HepG2 (cell line): ENCODE measurements at regions not wholly inside any gene's neighbourhood (a gene's known extent, or its start where the extent isn't known, plus 50 kb on each side); places are given as distances from the start of the nearest gene placed in this dataset.

Experiments used
- ATAC-seq: fragments of 200-7000 bp; cut with Tn5 transposase; 3 replicates; pipeline ENCODE4 v1.9.1; 2020; ENCODE audit warnings: mild to moderate bottlenecking, moderate library complexity
- BruUV-seq: library from RNA; stranded (reverse); fragments of 400-500 nt; replicated peaks from 2 replicates; lab custom pipeline; 2021; lab: Mats Ljungman, UMichigan
- CTCF ChIA-PET: fragments of 300-600 bp; formaldehyde crosslinking; extraction: SDS; loops from one replicate; lab custom pipeline; 2021; ENCODE audit warnings: low total read pairs, inconsistent platforms, low intra/inter-chr PET ratio; lab: Yijun Ruan, JAX
- POLR2A ChIA-PET: fragments of 350-600 bp; sonication (Branson Sonifier 250); formaldehyde crosslinking; loops from one replicate; lab custom pipeline; 2020; ENCODE audit warnings: antibody characterized with exemption, inconsistent platforms; lab: Yijun Ruan, JAX
- DNase-seq: peaks from one replicate; pipeline ENCODE4 v3.0.0-alpha.2; 2015; ENCODE audit warnings: low spot score
- FAIRE-seq: peaks from 3 replicates; lab custom pipeline; 2011; peaks lifted over from hg19 to GRCh38; lab: Jason Lieb, UNC
- H2AFZ ChIP-seq: one replicate; pipeline ENCODE4 v1.6.1; 2011; ENCODE audit warnings: low read length, inconsistent platforms
- H3K27ac ChIP-seq: fragments of 300-600 bp; 3 replicates; pipeline ENCODE4 v1.8.0; 2011; ENCODE audit warnings: mixed run types, mild to moderate bottlenecking, mixed read lengths, low read length, inconsistent platforms; ENCODE audit not compliant: insufficient read depth; ENCODE audit errors: extremely low read length
- H3K27me3 ChIP-seq, 2 experiments: fragments of 200-600 bp in 1 of 2; 2 replicates in 1 of 2; 3 replicates in 1 of 2; pipeline versions ENCODE4 v1.6.0 to v1.8.0; 2011; ENCODE audit warnings: low read length in 2 of 2, mild to moderate bottlenecking in 2 of 2, moderate library complexity in 2 of 2, inconsistent platforms in 1 of 2; ENCODE audit not compliant: insufficient read depth in 2 of 2, control insufficient read depth in 1 of 2
- H3K36me3 ChIP-seq, 2 experiments: fragments of 200-600 bp in 1 of 2; replicated peaks in 1 of 2; 2 replicates in 1 of 2; 3 replicates in 1 of 2; pipeline versions ENCODE4 v1.5.1 to v1.8.0; 2011; ENCODE audit warnings: low read length in 2 of 2, inconsistent platforms in 1 of 2; ENCODE audit not compliant: insufficient read depth in 2 of 2, control insufficient read depth in 1 of 2
- H3K4me1 ChIP-seq: 2 replicates; pipeline ENCODE4 v1.5.1; 2012; ENCODE audit warnings: low read length, inconsistent platforms; ENCODE audit not compliant: insufficient read depth
- H3K4me2 ChIP-seq: 2 replicates; pipeline ENCODE4 v1.6.0; 2011; ENCODE audit warnings: low read depth, low read length, inconsistent platforms
- H3K4me3 ChIP-seq, 3 experiments: fragments of 200-600 bp in 1 of 3; sonication (generic), shearing (Covaris generic) in 1 of 3; replicated peaks in 1 of 3; 2 replicates each; pipeline ENCODE4 v1.5.1; 2011 to 2016; ENCODE audit warnings: low read length in 3 of 3, inconsistent platforms in 2 of 3, low read depth in 2 of 3, mild to moderate bottlenecking in 2 of 3, control low read depth in 1 of 3, mixed read lengths in 1 of 3; ENCODE audit not compliant: insufficient read depth in 1 of 3
- H3K79me2 ChIP-seq: one replicate; pipeline ENCODE4 v1.6.1; 2011; ENCODE audit warnings: low read length, inconsistent platforms; ENCODE audit not compliant: insufficient read depth
- H3K9ac ChIP-seq: 2 replicates; pipeline ENCODE4 v1.6.0; 2011; ENCODE audit warnings: mild to moderate bottlenecking, low read depth, low read length, inconsistent platforms; ENCODE audit not compliant: insufficient read depth
- H3K9me3 ChIP-seq: 2 replicates; pipeline ENCODE4 v1.5.1; 2012; ENCODE audit warnings: mild to moderate bottlenecking, low read length
- H4K20me1 ChIP-seq: 2 replicates; pipeline ENCODE4 v1.6.0; 2011; ENCODE audit warnings: inconsistent platforms, mild to moderate bottlenecking, low read length, moderate library complexity; ENCODE audit not compliant: insufficient read depth
- ADNP ChIP-seq: sonication (generic); formaldehyde crosslinking; IDR thresholded peaks from 2 replicates; pipeline ENCODE4 v1.4.0; 2020; ENCODE audit warnings: missing genetic modification reagents
- ATAD3A ChIP-seq: sonication (generic); formaldehyde crosslinking; IDR thresholded peaks from 2 replicates; pipeline ENCODE4 v1.4.0; 2020; ENCODE audit warnings: missing genetic modification reagents
- HNF1B ChIP-seq: sonication (generic); formaldehyde crosslinking; IDR thresholded peaks from 2 replicates; pipeline ENCODE4 v1.5.1; 2020; ENCODE audit warnings: mild to moderate bottlenecking, moderate library complexity, missing genetic modification reagents
- RARA ChIP-seq: IDR thresholded peaks from 2 replicates; pipeline ENCODE4 v1.6.1; 2016; ENCODE audit warnings: missing genetic modification reagents, missing compliant biosample characterization
- TCF7 ChIP-seq: sonication (generic); IDR thresholded peaks from 2 replicates; pipeline ENCODE4 v1.6.1; 2016; ENCODE audit warnings: antibody characterized with exemption, low read depth
- ZBTB43 ChIP-seq: sonication (generic); formaldehyde crosslinking; conservative IDR thresholded peaks from 2 replicates; pipeline ENCODE4 v1.4.0; 2020; ENCODE audit warnings: missing genetic modification reagents
- ZNF260 ChIP-seq: sonication (generic); formaldehyde crosslinking; IDR thresholded peaks from 2 replicates; pipeline ENCODE4 v1.4.0; 2020; ENCODE audit warnings: missing genetic modification reagents, low read depth, mild to moderate bottlenecking, borderline replicate concordance
- ZNF589 ChIP-seq: sonication (generic); formaldehyde crosslinking; conservative IDR thresholded peaks from 2 replicates; pipeline ENCODE4 v1.8.0; 2022; ENCODE audit warnings: mild to moderate bottlenecking, moderate library complexity, missing genetic modification reagents
- ZNF674 ChIP-seq: sonication (generic); formaldehyde crosslinking; IDR thresholded peaks from 2 replicates; pipeline ENCODE4 v1.5.0; 2020; ENCODE audit warnings: low read depth, mild to moderate bottlenecking, missing genetic modification reagents
- ZNF772 ChIP-seq: sonication (generic); formaldehyde crosslinking; IDR thresholded peaks from 2 replicates; pipeline ENCODE4 v1.5.0; 2020; ENCODE audit warnings: mild to moderate bottlenecking, missing genetic modification reagents
- ZNF773 ChIP-seq: sonication (generic); formaldehyde crosslinking; IDR thresholded peaks from 2 replicates; pipeline ENCODE4 v1.4.0; 2020; ENCODE audit warnings: missing genetic modification reagents, borderline replicate concordance
- WGBS: methylation state at CpG from one replicate; pipeline ENCODE4 v1.1.6; 2017; ENCODE audit warnings: low lambda C conversion rate; 5-methylcytosine and 5-hydroxymethylcytosine counted together
- in situ Hi-C: cut with HindIII; loops from 2 replicates; pipeline ENCODE4 v1.10.0; 2017; ENCODE audit warnings: low pct_unique_long_range_greater_than_20kb; ENCODE audit not compliant: extremely low pct_ligation_motif_present
- intact Hi-C: fragments of 100-400 bp; cut with micrococcal nuclease; formaldehyde crosslinking; loops from one replicate; pipeline ENCODE4 v1.10.0; 2022; ENCODE audit not compliant: unreplicated experiment
- TF ChIP-seq, protein P1 (sequence below): sonication (generic); formaldehyde crosslinking; conservative IDR thresholded peaks from 2 replicates; pipeline ENCODE4 v1.4.0; 2020; ENCODE audit warnings: missing genetic modification reagents
- TF ChIP-seq, protein P2 (sequence below): sonication (generic); formaldehyde crosslinking; conservative IDR thresholded peaks from 2 replicates; pipeline ENCODE4 v1.4.0; 2020; ENCODE audit warnings: mild to moderate bottlenecking, missing genetic modification reagents, moderate library complexity
- TF ChIP-seq, protein P3 (sequence below), 2 experiments: fragments of 450-650 bp in 1 of 2; sonication (generic) in 1 of 2; formaldehyde crosslinking; IDR thresholded peaks; 2 replicates each; pipeline versions ENCODE4 v1.5.0 to v1.8.0; 2020 to 2022; ENCODE audit warnings: mild to moderate bottlenecking in 1 of 2, missing genetic modification reagents in 1 of 2

GRCh38 chr6:28606424-28607391 is 81.0 kb downstream of the GPX5 start:
- ChIA-PET POLR2A (interaction anchor here (1.0 to 1.3 kb wide), 2 partner anchors 9 to 20 kb away, joined by 3 to 7 read pairs; a partner anchor contains a TSS), CTCF (no interaction called here)
- peak; percentile 83 for DNase-seq
- intact Hi-C loops: no loop called here
- Histone ChIP-seq H3K36me3 (no peaks in the 10 kb centered on the region), H3K27ac (no peak overlapping the region), H3K27me3 (0 out of 5 replicates have a peak, but pooled peaks cover 0 to 4% of the 10 kb centered on the region in 2 experiments), H3K9me3 (no peaks in the 10 kb centered on the region), H3K4me2 (peak overlapping the region; percentile 94), H3K4me1 (peaks cover 21% of the 10 kb centered on the region), H3K79me2 (no peaks in the 10 kb centered on the region), H3K9ac (peak overlapping the region; percentile 17; the same call in 1 of the 2 replicates), H2AFZ (peak overlapping the region; percentile 79), H3K4me3 (peak overlapping the region; percentile 57 to 69 (median 68)), H4K20me1 (no peaks in the 10 kb centered on the region)
- no TSS peak for BruUV-seq
- peak; percentile 57 for FAIRE-seq
- under 1% methylated on average over 28 of the region's 30 CpGs for WGBS
- in situ Hi-C loops: no loop called here
- ATAC-seq: peak; percentile 98
- TF ChIP-seq, protein P1, sequence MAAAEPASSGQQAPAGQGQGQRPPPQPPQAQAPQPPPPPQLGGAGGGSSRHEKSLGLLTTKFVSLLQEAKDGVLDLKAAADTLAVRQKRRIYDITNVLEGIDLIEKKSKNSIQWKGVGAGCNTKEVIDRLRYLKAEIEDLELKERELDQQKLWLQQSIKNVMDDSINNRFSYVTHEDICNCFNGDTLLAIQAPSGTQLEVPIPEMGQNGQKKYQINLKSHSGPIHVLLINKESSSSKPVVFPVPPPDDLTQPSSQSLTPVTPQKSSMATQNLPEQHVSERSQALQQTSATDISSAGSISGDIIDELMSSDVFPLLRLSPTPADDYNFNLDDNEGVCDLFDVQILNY (CRISPR knock-in tag): no peak
- TF ChIP-seq ZBTB43 (no peak), ZNF589 (CRISPR knock-in tag) (no peak), RARA (CRISPR knock-in tag) (no peak), ZNF772 (CRISPR knock-in tag) (peak; percentile 37; the same call in 1 of the 2 replicates), ADNP (CRISPR knock-in tag) (no peak), TCF7 (0 out of 2 replicates have a peak, but pooled peaks have one; percentile 13), ZNF674 (CRISPR knock-in tag) (no peak), ZNF773 (CRISPR knock-in tag) (no peak), HNF1B (CRISPR knock-in tag) (no peak), ATAD3A (CRISPR knock-in tag) (no peak), ZNF260 (CRISPR knock-in tag) (no peak)
- TF ChIP-seq, protein P2, sequence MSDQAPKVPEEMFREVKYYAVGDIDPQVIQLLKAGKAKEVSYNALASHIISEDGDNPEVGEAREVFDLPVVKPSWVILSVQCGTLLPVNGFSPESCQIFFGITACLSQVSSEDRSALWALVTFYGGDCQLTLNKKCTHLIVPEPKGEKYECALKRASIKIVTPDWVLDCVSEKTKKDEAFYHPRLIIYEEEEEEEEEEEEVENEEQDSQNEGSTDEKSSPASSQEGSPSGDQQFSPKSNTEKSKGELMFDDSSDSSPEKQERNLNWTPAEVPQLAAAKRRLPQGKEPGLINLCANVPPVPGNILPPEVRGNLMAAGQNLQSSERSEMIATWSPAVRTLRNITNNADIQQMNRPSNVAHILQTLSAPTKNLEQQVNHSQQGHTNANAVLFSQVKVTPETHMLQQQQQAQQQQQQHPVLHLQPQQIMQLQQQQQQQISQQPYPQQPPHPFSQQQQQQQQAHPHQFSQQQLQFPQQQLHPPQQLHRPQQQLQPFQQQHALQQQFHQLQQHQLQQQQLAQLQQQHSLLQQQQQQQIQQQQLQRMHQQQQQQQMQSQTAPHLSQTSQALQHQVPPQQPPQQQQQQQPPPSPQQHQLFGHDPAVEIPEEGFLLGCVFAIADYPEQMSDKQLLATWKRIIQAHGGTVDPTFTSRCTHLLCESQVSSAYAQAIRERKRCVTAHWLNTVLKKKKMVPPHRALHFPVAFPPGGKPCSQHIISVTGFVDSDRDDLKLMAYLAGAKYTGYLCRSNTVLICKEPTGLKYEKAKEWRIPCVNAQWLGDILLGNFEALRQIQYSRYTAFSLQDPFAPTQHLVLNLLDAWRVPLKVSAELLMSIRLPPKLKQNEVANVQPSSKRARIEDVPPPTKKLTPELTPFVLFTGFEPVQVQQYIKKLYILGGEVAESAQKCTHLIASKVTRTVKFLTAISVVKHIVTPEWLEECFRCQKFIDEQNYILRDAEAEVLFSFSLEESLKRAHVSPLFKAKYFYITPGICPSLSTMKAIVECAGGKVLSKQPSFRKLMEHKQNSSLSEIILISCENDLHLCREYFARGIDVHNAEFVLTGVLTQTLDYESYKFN (CRISPR knock-in tag): peak; percentile 43; the same call in 1 of the 2 replicates
- TF ChIP-seq, protein P3, sequence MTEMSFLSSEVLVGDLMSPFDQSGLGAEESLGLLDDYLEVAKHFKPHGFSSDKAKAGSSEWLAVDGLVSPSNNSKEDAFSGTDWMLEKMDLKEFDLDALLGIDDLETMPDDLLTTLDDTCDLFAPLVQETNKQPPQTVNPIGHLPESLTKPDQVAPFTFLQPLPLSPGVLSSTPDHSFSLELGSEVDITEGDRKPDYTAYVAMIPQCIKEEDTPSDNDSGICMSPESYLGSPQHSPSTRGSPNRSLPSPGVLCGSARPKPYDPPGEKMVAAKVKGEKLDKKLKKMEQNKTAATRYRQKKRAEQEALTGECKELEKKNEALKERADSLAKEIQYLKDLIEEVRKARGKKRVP (CRISPR knock-in tag; IDR thresholded peaks at IDR 0.05): peak in 1 of 2 experiments; percentile 32; a peak in 1 of 4 replicates
